GM23338 (cell line): ENCODE measurements at regions not wholly inside any gene's neighbourhood (a gene's known extent, or its start where the extent isn't known, plus 50 kb on each side); places are given as distances from the start of the nearest gene placed in this dataset.

ENCODE experiments used
- ATAC-seq: fragments of 200-7000 bp; cut with Tn5 transposase; 3 replicates; pipeline ENCODE4 v1.9.1; 2020
- DNase-seq: peaks from one replicate; pipeline ENCODE4 v3.0.0-alpha.2; 2015; ENCODE audit warnings: low spot score
- H2AFZ ChIP-seq: fragments of 200-600 bp; sonication (generic); 2 replicates; pipeline ENCODE4 v1.8.0; 2016; ENCODE audit warnings: antibody characterized with exemption, mild to moderate bottlenecking, moderate library complexity
- H3F3A ChIP-seq: fragments of 200-600 bp; sonication (generic); replicated peaks from 2 replicates; pipeline ENCODE4 v1.8.0; 2017; ENCODE audit warnings: antibody characterized with exemption, mixed run types, low read depth
- H3K27ac ChIP-seq: fragments of 200-600 bp; sonication (generic); 2 replicates; pipeline ENCODE4 v1.6.1; 2016; ENCODE audit warnings: low read depth
- H3K27me3 ChIP-seq: fragments of 200-600 bp; sonication (generic); 2 replicates; pipeline ENCODE4 v1.8.0; 2016; ENCODE audit warnings: mild to moderate bottlenecking, mixed run types, moderate library complexity; ENCODE audit not compliant: insufficient read depth
- H3K36me3 ChIP-seq: fragments of 200-600 bp; sonication (generic); 2 replicates; pipeline ENCODE4 v1.8.0; 2016; ENCODE audit warnings: mild to moderate bottlenecking; ENCODE audit not compliant: insufficient read depth
- H3K4me1 ChIP-seq: fragments of 200-600 bp; sonication (generic); 2 replicates; pipeline ENCODE4 v1.8.0; 2016; ENCODE audit warnings: mild to moderate bottlenecking, moderate library complexity; ENCODE audit not compliant: insufficient read depth
- H3K4me2 ChIP-seq: fragments of 200-600 bp; sonication (generic); 2 replicates; pipeline ENCODE4 v1.7.1; 2017; ENCODE audit warnings: mixed run types
- H3K4me3 ChIP-seq: fragments of 200-600 bp; sonication (generic); 2 replicates; pipeline ENCODE4 v1.6.1; 2016; ENCODE audit warnings: mixed run types
- H3K79me2 ChIP-seq: fragments of 200-600 bp; sonication (generic); replicated peaks from 2 replicates; pipeline ENCODE4 v1.8.0; 2017; ENCODE audit warnings: mild to moderate bottlenecking; ENCODE audit not compliant: insufficient read depth
- H3K9me2 ChIP-seq: fragments of 200-600 bp; sonication (generic); 2 replicates; pipeline ENCODE4 v1.8.0; 2017; ENCODE audit not compliant: insufficient read depth
- H4K20me1 ChIP-seq: fragments of 200-600 bp; sonication (generic); replicated peaks from 2 replicates; pipeline ENCODE4 v1.8.0; 2017; ENCODE audit warnings: mild to moderate bottlenecking; ENCODE audit not compliant: insufficient read depth
- H3K27ac Mint-ChIP-seq: 2 replicates; pipeline ENCODE4 v1.8.0; 2020; ENCODE audit warnings: inconsistent platforms, mild to moderate bottlenecking, moderate library complexity, mixed read lengths
- H3K27me3 Mint-ChIP-seq: 3 replicates; pipeline ENCODE4 v1.8.0; 2022; ENCODE audit warnings: low read depth, mild to moderate bottlenecking, moderate library complexity, mixed read lengths, inconsistent platforms; ENCODE audit not compliant: insufficient read depth, poor library complexity
- H3K36me3 Mint-ChIP-seq: 3 replicates; pipeline ENCODE4 v1.8.0; 2021; ENCODE audit warnings: low read depth, mild to moderate bottlenecking, inconsistent platforms, moderate library complexity, mixed read lengths
- H3K4me1 Mint-ChIP-seq: 3 replicates; pipeline ENCODE4 v1.8.0; 2020; ENCODE audit warnings: mild to moderate bottlenecking, inconsistent platforms, mixed read lengths
- H3K4me3 Mint-ChIP-seq: 3 replicates; pipeline ENCODE4 v1.8.0; 2021; ENCODE audit warnings: moderate library complexity, mild to moderate bottlenecking, inconsistent platforms, mixed read lengths
- H3K9me3 Mint-ChIP-seq: 3 replicates; pipeline ENCODE4 v1.8.0; 2020; ENCODE audit warnings: moderate library complexity, mild to moderate bottlenecking, inconsistent platforms, mixed read lengths
- CREB1 ChIP-seq: fragments of 250-450 bp; sonication (Bioruptor Pico); IDR thresholded peaks from 2 replicates; pipeline ENCODE4 v1.5.0; 2020; ENCODE audit warnings: low read depth, mild to moderate bottlenecking, moderate library complexity
- CTCF ChIP-seq, 2 experiments: fragments of 200-600 bp in 1 of 2; sonication (generic) in 1 of 2; conservative IDR thresholded peaks; 2 replicates each; pipeline versions ENCODE4 v1.5.1 to v1.6.1; 2016 to 2017; ENCODE audit warnings: antibody characterized with exemption in 2 of 2, low read depth in 2 of 2, mild to moderate bottlenecking in 2 of 2, moderate library complexity in 1 of 2
- ETS1 ChIP-seq: IDR thresholded peaks from 2 replicates; pipeline ENCODE4 v1.6.1; 2016; ENCODE audit warnings: antibody characterized with exemption
- EZH2 ChIP-seq: fragments of 200-600 bp; sonication (generic); IDR thresholded peaks from one replicate; pipeline ENCODE4 v1.8.0; 2017; ENCODE audit warnings: antibody characterized with exemption, mild to moderate bottlenecking, low read depth; ENCODE audit not compliant: unreplicated experiment
- EZH2phosphoT487 ChIP-seq: fragments of 200-600 bp; sonication (generic); IDR thresholded peaks from one replicate; pipeline ENCODE4 v1.8.1; 2018; ENCODE audit warnings: antibody characterized with exemption; ENCODE audit not compliant: unreplicated experiment
- JUNB ChIP-seq: IDR thresholded peaks from one replicate; pipeline ENCODE4 v1.6.1; 2016; ENCODE audit warnings: antibody characterized with exemption; ENCODE audit not compliant: unreplicated experiment
- NANOG ChIP-seq: IDR thresholded peaks from 2 replicates; pipeline ENCODE4 v1.6.1; 2016; ENCODE audit warnings: antibody characterized with exemption, borderline replicate concordance
- POLR2AphosphoS5 ChIP-seq: IDR thresholded peaks from 2 replicates; pipeline ENCODE4 v1.6.1; 2016; ENCODE audit warnings: antibody characterized with exemption, low read depth
- REST ChIP-seq: IDR thresholded peaks from one replicate; pipeline ENCODE4 v1.6.1; 2018; ENCODE audit warnings: antibody characterized with exemption; ENCODE audit not compliant: unreplicated experiment
- STAT1 ChIP-seq: IDR thresholded peaks from one replicate; pipeline ENCODE4 v1.6.1; 2016; ENCODE audit warnings: antibody characterized with exemption; ENCODE audit not compliant: unreplicated experiment
- ZNF114 ChIP-seq: fragments of 250-450 bp; sonication (Bioruptor Pico); IDR thresholded peaks from 2 replicates; pipeline ENCODE4 v1.5.0; 2020; ENCODE audit warnings: mild to moderate bottlenecking, moderate library complexity
- ZNF331 ChIP-seq: fragments of 250-450 bp; sonication (Bioruptor Pico); IDR thresholded peaks from 2 replicates; pipeline ENCODE4 v1.5.0; 2020; ENCODE audit warnings: low read depth, mild to moderate bottlenecking, moderate library complexity

- DNase-seq (no peak), ATAC-seq (no peak)
- no peaks in the 10 kb centered on the region for H3K36me3 Mint-ChIP-seq
- Histone ChIP-seq H3K4me1 (no peaks in the 10 kb centered on the region), H3K79me2 (no peaks in the 10 kb centered on the region), H3K4me2 (no peak overlapping the region), H2AFZ (no peak overlapping the region; the same call in 1 of the 2 replicates), H3K27ac (no peak overlapping the region), H3K4me3 (no peak overlapping the region), H4K20me1 (no peaks in the 10 kb centered on the region), H3K27me3 (no peaks in the 10 kb centered on the region), H3K9me2 (peaks cover 4% of the 10 kb centered on the region; the same call in 1 of the 2 replicates), H3K36me3 (no peaks in the 10 kb centered on the region), H3F3A (no peaks in the 10 kb centered on the region)
- H3K4me1 Mint-ChIP-seq, result no peaks in the 10 kb centered on the region
- no peak overlapping the region for H3K4me3 Mint-ChIP-seq
- no peak overlapping the region for H3K27ac Mint-ChIP-seq
- TF ChIP-seq ETS1, result no peak
- TF ChIP-seq JUNB, result no peak
- no peak for TF ChIP-seq EZH2phosphoT487
- no peak for TF ChIP-seq EZH2
- no peak for TF ChIP-seq NANOG
- H3K27me3 Mint-ChIP-seq, result peaks cover 4% of the 10 kb centered on the region
- H3K9me3 Mint-ChIP-seq, result 0 out of 3 replicates have a peak, but pooled peaks cover 5% of the 10 kb centered on the region
These were observed 579.9 kb upstream of the POM121L12 start for GRCh38 chr7:52455571-52455970.

- H3K9me3 Mint-ChIP-seq, result peaks cover 5% of the 10 kb centered on the region; the same call in 1 of the 3 replicates
- H3K27me3 Mint-ChIP-seq, result peaks cover 4% of the 10 kb centered on the region
- H3K4me1 ChIP-seq, result peaks cover 22% of the 10 kb centered on the region
- no peak overlapping the region for H3K4me3 ChIP-seq
- H3K27ac ChIP-seq, result no peak overlapping the region
- H3F3A ChIP-seq, result no peaks in the 10 kb centered on the region
- peaks cover 16% of the 10 kb centered on the region for H3K4me1 Mint-ChIP-seq
- no peak overlapping the region for H3K27ac Mint-ChIP-seq
- ATAC-seq (no peak), DNase-seq (no peak)
- H3K4me2 ChIP-seq, result no peak overlapping the region
- no peaks in the 10 kb centered on the region for H4K20me1 ChIP-seq
- peaks cover 3% of the 10 kb centered on the region; the same call in 1 of the 3 replicates for H3K36me3 Mint-ChIP-seq
- H2AFZ ChIP-seq, result no peak overlapping the region; the same call in 1 of the 2 replicates
- H3K27me3 ChIP-seq, result no peaks in the 10 kb centered on the region
- peaks cover 13% of the 10 kb centered on the region for H3K9me2 ChIP-seq
- H3K4me3 Mint-ChIP-seq, result no peak overlapping the region
- no peaks in the 10 kb centered on the region for H3K36me3 ChIP-seq
- no peaks in the 10 kb centered on the region for H3K79me2 ChIP-seq
- TF ChIP-seq ETS1 (no peak), REST (no peak), POLR2AphosphoS5 (no peak), NANOG (no peak), ZNF331 (CRISPR knock-in tag) (no peak), EZH2 (no peak), STAT1 (no peak), ZNF114 (CRISPR knock-in tag) (no peak), CREB1 (no peak), EZH2phosphoT487 (no peak), CTCF (conservative IDR thresholded peaks at IDR 0.05; ENCODE audit: low read depth in 2 of 2) (no peak), JUNB (no peak)
These were observed 584.6 kb upstream of the POM121L12 start for GRCh38 chr7:52450816-52451215.
